HEK293T (cell line): ENCODE measurements at regions not wholly inside any gene's neighbourhood (a gene's known extent, or its start where the extent isn't known, plus 50 kb on each side); places are given as distances from the start of the nearest gene placed in this dataset.
"Not testable (repeated sequence)": the region's sequence is repeated elsewhere in the genome, so short reads cannot be mapped to it uniquely, and the experiment has no call there.

Source experiments
- CTBP1 ChIP-seq: fragments of 450-650 bp; IDR thresholded peaks from 2 replicates; pipeline ENCODE4 v1.6.1; 2016; ENCODE audit warnings: borderline replicate concordance
- ELF4 ChIP-seq: fragments of 450-650 bp; IDR thresholded peaks from 2 replicates; pipeline ENCODE4 v1.6.1; 2017; ENCODE audit warnings: antibody characterized with exemption
- FOXA1 ChIP-seq: fragments of 450-650 bp; IDR thresholded peaks from 2 replicates; pipeline ENCODE4 v1.6.1; 2016; ENCODE audit warnings: mild to moderate bottlenecking
- FOXM1 ChIP-seq: fragments of 450-650 bp; IDR thresholded peaks from 2 replicates; pipeline ENCODE4 v1.6.1; 2017; ENCODE audit warnings: mild to moderate bottlenecking, borderline replicate concordance
- HDGF ChIP-seq: fragments of 450-650 bp; IDR thresholded peaks from 2 replicates; pipeline ENCODE4 v1.6.1; 2017; ENCODE audit warnings: antibody characterized with exemption, borderline replicate concordance
- LEF1 ChIP-seq: fragments of 450-650 bp; IDR thresholded peaks from 2 replicates; pipeline ENCODE4 v1.6.1; 2017; ENCODE audit warnings: mild to moderate bottlenecking, borderline replicate concordance
- NFRKB ChIP-seq: fragments of 450-650 bp; IDR thresholded peaks from 2 replicates; pipeline ENCODE4 v1.6.1; 2016; ENCODE audit warnings: mild to moderate bottlenecking, moderate library complexity
- SP1 ChIP-seq: fragments of 450-650 bp; IDR thresholded peaks from 2 replicates; pipeline ENCODE4 v1.6.1; 2017
- SUZ12 ChIP-seq: fragments of 450-650 bp; IDR thresholded peaks from 2 replicates; pipeline ENCODE4 v1.6.1; 2016; ENCODE audit warnings: mild to moderate bottlenecking
- ZNF384 ChIP-seq: fragments of 450-650 bp; IDR thresholded peaks from 2 replicates; pipeline ENCODE4 v1.6.1; 2016

- TF ChIP-seq FOXM1, CTBP1, ZNF384, SUZ12, LEF1, SP1, FOXA1, ELF4, NFRKB, HDGF: not testable (repeated sequence)
Measured at GRCh38 chr2:87223873-87224272, 202.2 kb upstream of the PLGLB1 start.
